CD4-positive, alpha-beta T cell (primary cell): ENCODE measurements at regions not wholly inside any gene's neighbourhood (a gene's known extent, or its start where the extent isn't known, plus 50 kb on each side); places are given as distances from the start of the nearest gene placed in this dataset.

Experiments
- ATAC-seq: fragments of 200-7000 bp; cut with Tn5 transposase; one replicate; pipeline ENCODE4 v1.10.0; 2022; ENCODE audit warnings: mild to moderate bottlenecking; ENCODE audit not compliant: poor library complexity
- CTCF ChIA-PET: fragments of 350-600 bp; sonication (Branson Sonifier 250); formaldehyde crosslinking; loops from one replicate; lab custom pipeline; 2021; ENCODE audit warnings: antibody characterized with exemption, inconsistent platforms; lab: Charles Lee
- POLR2A ChIA-PET: fragments of 350-600 bp; sonication (Branson Sonifier 250); formaldehyde crosslinking; loops from one replicate; lab custom pipeline; 2021; ENCODE audit warnings: antibody characterized with exemption, inconsistent platforms; lab: Charles Lee
- DNase-seq, 14 experiments: peaks; one replicate each; pipeline ENCODE4 v3.0.0-alpha.2; 2013 to 2020; ENCODE audit warnings: mixed read lengths in 2 of 14
- H3K27ac ChIP-seq, 2 donors: one replicate each; pipeline versions ENCODE4 v1.5.1 to v1.7.0; 2013; ENCODE audit warnings: low read length in 2 of 2, low read depth in 1 of 2, mild to moderate bottlenecking in 1 of 2
- H3K27me3 ChIP-seq, 2 experiments: 1 replicate in 1 of 2; 2 replicates in 1 of 2; pipeline versions ENCODE4 v1.6.1 to v1.7.0; 2013; ENCODE audit warnings: low read length in 2 of 2, control low read depth in 1 of 2, mild to moderate bottlenecking in 1 of 2, moderate library complexity in 1 of 2; ENCODE audit not compliant: insufficient read depth in 2 of 2, control insufficient read depth in 1 of 2
- H3K36me3 ChIP-seq: one replicate; pipeline ENCODE4 v1.6.1; 2013; ENCODE audit warnings: low read length, control low read depth; ENCODE audit not compliant: insufficient read depth
- H3K4me1 ChIP-seq: one replicate; pipeline ENCODE4 v1.6.1; 2013; ENCODE audit warnings: low read length, control low read depth; ENCODE audit not compliant: insufficient read depth
- H3K4me3 ChIP-seq: one replicate; pipeline ENCODE4 v1.5.1; 2013; ENCODE audit warnings: mild to moderate bottlenecking, low read length, moderate library complexity
- H3K9me3 ChIP-seq, 2 experiments: 1 replicate in 1 of 2; 2 replicates in 1 of 2; pipeline versions ENCODE4 v1.6.1 to v1.7.0; 2013; ENCODE audit warnings: low read length in 2 of 2, mild to moderate bottlenecking in 2 of 2, control low read depth in 1 of 2, moderate library complexity in 1 of 2; ENCODE audit not compliant: control insufficient read depth in 1 of 2, insufficient read depth in 1 of 2
- H3K27ac Mint-ChIP-seq: one replicate; pipeline ENCODE4 v1.8.0; 2020; ENCODE audit warnings: mixed read lengths
- H3K27me3 Mint-ChIP-seq: one replicate; pipeline ENCODE4 v1.8.0; 2021; ENCODE audit warnings: mixed read lengths
- H3K36me3 Mint-ChIP-seq: one replicate; pipeline ENCODE4 v1.8.0; 2021; ENCODE audit warnings: low read depth, mixed read lengths
- H3K4me1 Mint-ChIP-seq: one replicate; pipeline ENCODE4 v1.8.0; 2021; ENCODE audit warnings: low read depth, mixed read lengths
- H3K4me3 Mint-ChIP-seq: one replicate; pipeline ENCODE4 v1.8.0; 2020; ENCODE audit warnings: mild to moderate bottlenecking, mixed read lengths
- H3K9me3 Mint-ChIP-seq: one replicate; pipeline ENCODE4 v1.8.0; 2020; ENCODE audit warnings: mixed read lengths
- CTCF ChIP-seq: fragments of 200-600 bp; IDR thresholded peaks from one replicate; pipeline ENCODE4 v1.8.0; 2022; ENCODE audit warnings: antibody characterized with exemption, mild to moderate bottlenecking
- intact Hi-C, 2 experiments: fragments of 100-400 bp; cut with DNase I in 1 of 2; cut with micrococcal nuclease in 1 of 2; formaldehyde crosslinking; loops; one replicate each; pipeline versions ENCODE4 v1.15.1 to v1.9.0; 2023 to 2025; cut with DNase I, micrococcal nuclease

GRCh38 chr3:87088993-87089841 lies 98.3 kb upstream of the VGLL3 start:
- Mint-ChIP-seq H3K9me3 (no peaks in the 10 kb centered on the region), H3K36me3 (no peaks in the 10 kb centered on the region), H3K4me1 (peaks cover 9% of the 10 kb centered on the region), H3K27ac (no peak overlapping the region), H3K27me3 (peaks cover 10% of the 10 kb centered on the region), H3K4me3 (peak overlapping the region; percentile 51)
- Histone ChIP-seq H3K9me3 (peaks cover 0 to 13% of the 10 kb centered on the region in 2 experiments), H3K27me3 (peaks cover 0 to 9% of the 10 kb centered on the region in 2 experiments), H3K27ac (no peak overlapping the region), H3K36me3 (no peaks in the 10 kb centered on the region), H3K4me3 (peak overlapping the region; percentile 54), H3K4me1 (peaks cover 10% of the 10 kb centered on the region)
- DNase-seq (peak in 3 of 14 experiments; percentile 6 to 16 (median 14)), ATAC-seq (no peak)
- intact Hi-C loops, result no loop called here
- TF ChIP-seq CTCF, result no peak
- ChIA-PET POLR2A (no interaction called here), CTCF (no interaction called here)

- no peak for TF ChIP-seq CTCF
- CTCF ChIA-PET, result no interaction called here
- peaks cover 9% of the 10 kb centered on the region for H3K4me1 Mint-ChIP-seq
- Histone ChIP-seq H3K27me3 (peaks cover 0 to 9% of the 10 kb centered on the region in 2 experiments), H3K4me1 (peaks cover 10% of the 10 kb centered on the region), H3K36me3 (no peaks in the 10 kb centered on the region), H3K27ac (no peak overlapping the region), H3K4me3 (peak overlapping the region; percentile 54), H3K9me3 (peaks cover 0 to 13% of the 10 kb centered on the region in 2 experiments)
- POLR2A ChIA-PET, result no interaction called here
- ATAC-seq (no peak), DNase-seq (no peak)
- H3K27ac Mint-ChIP-seq, result no peak overlapping the region
- H3K36me3 Mint-ChIP-seq, result no peaks in the 10 kb centered on the region
- intact Hi-C loops, result no loop called here
- H3K27me3 Mint-ChIP-seq, result peaks cover 10% of the 10 kb centered on the region
- no peaks in the 10 kb centered on the region for H3K9me3 Mint-ChIP-seq
- peak overlapping the region; percentile 47 for H3K4me3 Mint-ChIP-seq
Observed at GRCh38 chr3:87088430-87088992, 97.6 kb upstream of the VGLL3 start.

GRCh38 chr3:87084868-87085267 lies 93.9 kb upstream of the VGLL3 start:
- H3K4me3 ChIP-seq, result no peak overlapping the region
- Mint-ChIP-seq H3K4me3 (no peak overlapping the region), H3K36me3 (no peaks in the 10 kb centered on the region), H3K27me3 (peaks cover 8% of the 10 kb centered on the region), H3K9me3 (no peaks in the 10 kb centered on the region), H3K4me1 (peaks cover 6% of the 10 kb centered on the region), H3K27ac (no peak overlapping the region)
- DNase-seq (no peak), ATAC-seq (no peak)
- ChIA-PET POLR2A (no interaction called here), CTCF (no interaction called here)
- peaks cover 0 to 9% of the 10 kb centered on the region in 2 experiments for H3K27me3 ChIP-seq
- no peak overlapping the region for H3K27ac ChIP-seq
- H3K36me3 ChIP-seq, result no peaks in the 10 kb centered on the region
- peaks cover 10% of the 10 kb centered on the region for H3K4me1 ChIP-seq
- TF ChIP-seq CTCF, result no peak
- peaks cover 0 to 13% of the 10 kb centered on the region in 2 experiments for H3K9me3 ChIP-seq
- intact Hi-C loops, result no loop called here
